GM21737 (cell line): ENCODE measurements at regions not wholly inside any gene's neighbourhood (a gene's known extent, or its start where the extent isn't known, plus 50 kb on each side); places are given as distances from the start of the nearest gene placed in this dataset.

ENCODE experiments used
- ATAC-seq: cut with Tn5 transposase; IDR thresholded peaks from one replicate; pipeline ENCODE4 v1.9.1; 2021; ENCODE audit warnings: mild to moderate bottlenecking, moderate library complexity; ENCODE audit not compliant: unreplicated experiment

- ATAC-seq = no peak
These were observed 55.0 kb downstream of the SOX4 start for GRCh38 chr6:21648475-21649050.

DNA sequence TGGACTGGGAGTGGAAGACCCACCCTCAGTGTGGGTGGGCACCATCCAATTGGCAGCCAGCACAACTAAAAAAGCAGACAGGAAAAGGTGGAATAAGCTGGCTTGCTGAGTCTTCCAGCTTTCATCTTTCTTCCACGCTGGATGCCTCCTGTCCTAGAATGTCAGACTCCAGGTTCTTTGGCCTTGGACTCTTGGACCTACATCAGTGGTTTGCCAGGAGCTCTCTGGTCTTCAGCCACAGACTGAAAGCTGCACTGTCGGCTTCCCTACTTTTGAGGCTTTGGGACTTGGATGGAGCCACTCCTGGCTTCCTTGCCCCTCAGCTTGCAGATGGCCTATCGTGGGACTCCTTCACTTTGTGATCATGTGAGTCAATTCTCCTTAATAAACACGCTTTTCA lies 59.8 kb downstream of the SOX4 start:
- no peak for ATAC-seq

DNA sequence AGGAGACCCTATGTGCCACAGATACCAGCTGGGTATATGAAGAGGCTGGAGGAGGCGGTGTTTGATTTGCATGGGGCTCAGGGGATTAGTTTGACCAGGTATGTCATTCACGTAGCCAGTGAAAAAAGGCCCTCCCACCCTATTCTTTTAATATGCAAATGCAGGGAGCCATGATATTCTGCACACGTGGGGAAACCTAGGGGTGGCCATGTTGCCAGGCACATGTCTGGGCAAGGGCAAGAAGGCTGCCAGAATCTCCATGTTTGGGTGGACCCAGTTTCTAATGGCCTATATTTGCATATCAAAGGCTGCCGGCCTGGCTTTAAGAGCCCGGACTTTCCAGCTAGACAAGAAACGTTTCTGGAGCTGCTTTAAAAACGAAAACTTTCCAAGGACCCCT lies 60.4 kb downstream of the SOX4 start:
- ATAC-seq = no peak

DNA sequence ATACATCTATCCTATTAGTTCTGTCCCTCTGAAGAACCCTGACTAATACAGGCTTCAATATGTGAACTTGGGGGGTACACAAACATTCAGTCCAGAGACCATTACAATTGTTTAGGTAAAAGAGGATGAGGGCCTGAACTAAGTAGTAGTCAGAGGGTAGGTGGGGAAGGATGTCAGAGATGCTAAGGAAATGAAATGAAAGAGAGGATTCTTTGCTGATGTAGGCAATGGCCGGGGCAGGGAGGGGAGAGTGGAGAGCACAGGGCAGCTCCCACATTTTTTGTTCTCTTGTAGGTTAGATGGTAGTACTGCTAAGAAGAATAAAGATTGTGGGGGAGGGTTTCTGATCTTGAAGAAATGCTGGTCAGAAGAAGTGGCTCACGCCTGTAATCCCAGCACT lies 60.8 kb downstream of the SOX4 start:
- ATAC-seq = no peak

DNA sequence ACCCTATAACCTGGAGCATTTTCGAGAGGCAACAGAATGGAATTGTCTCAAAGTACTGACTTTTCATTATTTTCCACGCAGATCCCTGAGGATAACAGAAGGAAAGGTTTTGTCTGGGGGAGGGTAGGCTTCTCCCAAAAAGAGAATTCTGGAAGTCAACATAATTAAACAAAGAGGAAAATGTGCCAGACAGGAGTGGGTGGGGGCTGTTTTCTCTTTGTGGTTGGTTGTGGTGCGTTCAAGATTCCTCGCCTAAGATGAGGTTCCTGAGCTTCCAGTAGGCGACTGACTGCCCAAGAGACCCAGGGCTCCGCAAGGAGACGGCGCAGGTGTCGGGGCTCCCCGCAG lies 70.4 kb downstream of the SOX4 start:
- ATAC-seq = no peak

- ATAC-seq = no peak
These were observed 71.0 kb downstream of the SOX4 start for GRCh38 chr6:21664314-21665109.

DNA sequence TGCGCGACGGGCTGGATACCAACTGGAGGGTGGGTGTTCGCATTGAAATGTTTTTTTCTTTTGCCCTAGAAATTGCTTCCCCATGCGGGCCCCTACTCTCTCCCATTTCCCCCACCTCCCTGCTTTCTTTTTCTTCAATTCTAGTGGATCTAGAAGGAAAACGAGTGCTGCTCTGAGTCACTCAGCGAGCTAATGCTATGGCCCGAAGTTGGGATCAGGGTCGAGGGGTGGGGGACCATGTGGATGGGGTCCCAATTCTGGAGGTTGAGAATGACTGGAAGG lies 71.5 kb downstream of the SOX4 start:
- no peak for ATAC-seq

DNA sequence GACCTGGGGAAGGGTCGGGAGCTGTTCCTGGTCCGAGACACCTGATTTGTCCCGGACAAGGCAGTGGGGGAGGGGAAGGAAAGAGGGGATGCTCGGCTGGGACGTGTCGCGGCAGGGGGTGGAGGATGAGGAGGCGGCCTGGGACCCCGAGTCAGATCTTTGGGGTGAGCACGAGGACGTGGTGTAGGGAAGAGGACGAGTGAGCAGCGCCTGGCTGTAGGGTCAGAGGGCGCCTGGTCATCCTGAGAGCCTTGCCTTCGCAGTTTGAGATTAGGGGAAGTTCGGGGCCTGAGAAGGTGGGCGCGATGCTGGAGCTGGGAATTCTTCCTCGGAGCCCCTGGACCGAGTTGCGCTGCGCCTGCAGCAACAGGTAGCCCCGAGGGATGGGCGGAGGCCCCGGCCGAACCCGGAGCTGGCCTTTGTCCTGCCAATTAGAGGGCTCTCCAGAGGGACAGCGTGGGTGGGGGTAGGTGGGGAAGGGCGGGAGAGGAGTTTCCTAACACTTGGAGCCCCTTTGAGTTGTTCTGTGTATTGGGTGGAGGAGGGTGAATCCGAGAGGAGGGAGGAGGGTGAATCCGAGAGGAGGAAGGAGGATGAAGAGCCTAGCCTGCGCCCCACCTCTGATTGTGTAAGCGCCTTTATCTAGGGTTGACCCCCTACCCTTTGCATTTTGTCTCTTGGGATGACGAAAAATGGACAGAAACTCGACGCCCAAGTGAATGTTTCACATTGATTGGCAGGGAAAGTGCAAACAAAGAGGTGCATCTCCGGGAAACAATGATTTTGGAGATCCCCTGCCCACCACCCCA lies 72.0 kb downstream of the SOX4 start:
- no peak for ATAC-seq

- ATAC-seq = no peak
These were observed 72.7 kb downstream of the SOX4 start for GRCh38 chr6:21666201-21666691.

GRCh38 chr6:21666853-21667681 lies 73.5 kb downstream of the SOX4 start:
- no peak for ATAC-seq

- no peak for ATAC-seq
These were observed 75.2 kb downstream of the SOX4 start for GRCh38 chr6:21668795-21669194.

DNA sequence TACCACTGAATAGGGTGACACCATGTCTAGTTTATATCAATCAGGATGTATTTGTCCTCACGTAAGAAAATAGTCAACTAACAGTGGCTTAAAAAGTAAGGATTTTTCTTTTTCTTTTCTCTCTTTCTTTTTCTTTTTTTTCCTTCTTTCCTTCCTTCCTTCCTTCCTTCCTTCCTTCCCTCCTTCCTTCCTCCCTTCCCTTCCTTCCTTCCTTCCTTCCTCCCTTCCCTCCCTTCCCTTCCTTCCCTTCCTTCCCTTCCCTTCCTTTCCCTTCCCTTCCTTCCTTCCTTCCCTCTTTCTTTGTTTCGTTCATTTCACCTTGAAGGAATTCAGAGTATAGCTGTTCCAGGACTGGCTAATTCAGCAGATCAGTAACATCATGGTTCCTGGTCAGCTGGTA lies 83.2 kb downstream of the SOX4 start:
- no peak for ATAC-seq

- ATAC-seq = no peak
These were observed 85.4 kb downstream of the SOX4 start for GRCh38 chr6:21678990-21679389.

DNA sequence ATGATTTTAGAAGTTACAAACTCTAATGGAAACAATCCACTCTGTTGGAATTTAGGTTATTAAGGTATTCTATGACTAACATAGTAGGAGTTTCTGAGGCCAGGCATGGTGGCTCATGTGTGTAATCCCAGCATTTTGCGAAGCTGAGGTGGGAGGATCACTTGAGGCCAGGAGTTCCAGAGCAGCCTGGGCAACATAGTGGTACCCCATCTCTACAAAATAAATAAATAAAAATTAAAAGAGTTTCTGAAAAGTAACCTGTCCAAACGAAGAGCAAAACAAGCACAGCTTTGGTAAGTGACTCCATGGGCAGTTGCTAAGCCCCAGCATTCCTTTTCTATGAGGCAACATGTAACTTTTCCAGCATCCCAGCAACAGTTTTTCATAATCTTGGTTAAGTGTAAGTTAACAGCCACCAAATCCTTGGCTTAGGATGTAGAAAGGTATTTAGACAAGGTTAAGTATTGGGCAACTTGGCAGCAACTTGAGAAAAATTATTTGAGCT lies 86.3 kb downstream of the SOX4 start:
- ATAC-seq = no peak

DNA sequence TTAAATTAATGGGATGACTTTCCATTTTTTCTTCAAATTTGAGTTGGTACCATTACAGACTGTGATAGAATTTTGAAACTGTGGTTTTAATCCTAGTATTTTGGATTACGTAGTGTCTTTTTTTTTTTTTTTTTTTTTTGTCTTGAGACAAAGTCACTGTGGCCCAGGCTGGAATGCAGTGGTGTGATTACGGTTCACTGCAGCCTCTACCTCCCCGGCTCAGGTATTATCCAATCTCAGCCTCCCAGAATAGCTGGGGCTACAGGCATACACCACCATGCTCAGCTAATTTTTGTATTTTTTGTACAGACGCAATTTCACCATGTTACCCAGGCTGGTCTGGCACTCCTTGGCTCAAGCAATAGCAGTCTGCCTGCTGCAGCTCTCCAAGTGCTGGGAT lies 87.1 kb downstream of the SOX4 start:
- no peak for ATAC-seq

DNA sequence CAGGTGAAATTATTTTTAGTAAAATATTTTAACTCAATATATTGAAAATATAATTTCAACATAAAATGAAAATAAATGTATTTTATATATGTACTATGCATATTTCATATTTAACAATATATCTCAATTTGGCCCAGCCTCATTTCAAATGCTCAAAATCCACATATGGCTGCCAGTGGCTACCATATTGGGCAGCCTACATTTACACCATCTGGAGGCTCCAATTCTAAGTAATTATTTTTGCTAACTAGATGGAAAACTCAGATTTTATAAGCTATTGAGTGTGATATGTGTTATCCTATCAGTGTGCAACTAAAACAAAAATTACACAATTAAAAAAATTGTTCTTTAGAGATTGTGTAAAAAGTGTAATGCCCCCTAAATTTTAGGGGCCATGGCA lies 96.9 kb downstream of the SOX4 start:
- ATAC-seq = no peak

DNA sequence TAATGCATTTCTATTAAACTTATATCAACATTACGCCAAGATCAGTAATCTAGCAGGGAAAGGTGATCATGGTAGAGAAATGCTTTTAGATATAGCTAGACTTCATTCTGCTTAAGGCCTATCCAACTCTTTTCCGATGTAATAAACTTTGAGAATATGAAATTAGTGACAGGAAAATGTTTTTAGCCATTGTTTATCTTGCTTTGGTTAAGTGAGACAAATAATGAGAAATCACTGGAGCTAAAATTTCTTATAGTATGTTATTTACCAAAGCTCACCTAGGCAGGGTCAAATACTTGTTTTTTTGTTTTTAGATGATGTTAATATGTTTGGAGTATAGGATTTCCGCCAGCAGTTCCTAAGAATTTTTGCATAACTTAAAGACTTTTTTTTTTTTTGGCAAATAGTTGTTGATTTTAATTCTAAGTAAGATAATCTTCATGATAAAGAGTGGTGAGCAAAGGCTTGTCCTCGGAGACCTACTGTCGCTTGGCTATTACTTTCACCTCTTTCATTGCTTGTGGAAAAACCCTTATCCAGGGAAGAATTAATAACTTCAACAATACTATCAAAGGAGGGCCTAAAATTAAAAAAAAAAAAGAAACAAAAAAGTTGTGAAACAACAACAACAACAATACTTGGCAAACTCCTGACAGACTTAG lies 98.3 kb downstream of the SOX4 start:
- no peak for ATAC-seq

GRCh38 chr6:21692721-21693120 lies 99.2 kb downstream of the SOX4 start:
- no peak for ATAC-seq

GRCh38 chr6:21694168-21694567 lies 100.6 kb downstream of the SOX4 start:
- no peak for ATAC-seq

- no peak for ATAC-seq
These were observed 114.2 kb downstream of the SOX4 start for GRCh38 chr6:21707524-21708319.
